ENCODE measurements at regions not wholly inside any gene's neighbourhood (a gene's known extent, or its start where the extent isn't known, plus 50 kb on each side); places are given as distances from the start of the nearest gene placed in this dataset.

GRCh38 chr11:97367406-97368083 lies 977.7 kb downstream of the JRKL start:
- peaks cover 14% of the 10 kb centered on the region for H3K4me1 ChIP-seq (ENCODE audit: insufficient read depth, low read length, poor library complexity, severe bottlenecking)
- no peaks in the 10 kb centered on the region for H3K36me3 ChIP-seq (ENCODE audit: insufficient read depth, low read length, poor library complexity, severe bottlenecking)
- no peak for DNase-seq (ENCODE audit: low spot score)
- H3K9me3 ChIP-seq (ENCODE audit: low read depth, low read length, poor library complexity, severe bottlenecking): no peaks in the 10 kb centered on the region
- no peak overlapping the region for H3K4me3 ChIP-seq (ENCODE audit: low read depth, low read length, poor library complexity, severe bottlenecking)
- no peak for TF ChIP-seq EZH2 (IDR thresholded peaks at IDR 0.05; ENCODE audit: borderline replicate concordance, low read depth, low read length, poor library complexity, severe bottlenecking)
- no peak overlapping the region for H3K27ac ChIP-seq (ENCODE audit: low read depth, low read length, poor library complexity, severe bottlenecking)
- intact Hi-C loops (cut with micrococcal nuclease; ENCODE audit: unreplicated experiment): no loop called here
- POLR2A ChIA-PET (ENCODE audit: low non-redundant PET): no interaction called here
- H3K27me3 ChIP-seq (replicated peaks; ENCODE audit: insufficient read depth, low read depth, low read length, poor library complexity): no peaks in the 10 kb centered on the region
- CTCF ChIA-PET: no interaction called here
- BruUV-seq (replicated peaks): no TSS peak

- Histone ChIP-seq H3K9me3 (ENCODE audit: low read depth, low read length, poor library complexity, severe bottlenecking) (no peaks in the 10 kb centered on the region), H3K27ac (ENCODE audit: low read depth, low read length, poor library complexity, severe bottlenecking) (no peak overlapping the region), H3K27me3 (replicated peaks; ENCODE audit: insufficient read depth, low read depth, low read length, poor library complexity) (no peaks in the 10 kb centered on the region), H3K4me3 (ENCODE audit: low read depth, low read length, poor library complexity, severe bottlenecking) (no peak overlapping the region), H3K36me3 (ENCODE audit: insufficient read depth, low read length, poor library complexity, severe bottlenecking) (no peaks in the 10 kb centered on the region), H3K4me1 (ENCODE audit: insufficient read depth, low read length, poor library complexity, severe bottlenecking) (no peaks in the 10 kb centered on the region)
- intact Hi-C loops (cut with micrococcal nuclease; ENCODE audit: unreplicated experiment): no loop called here
- ChIA-PET POLR2A (ENCODE audit: low non-redundant PET) (no interaction called here), CTCF (no interaction called here)
- no TSS peak for BruUV-seq (replicated peaks)
- no peak for TF ChIP-seq CTCF (conservative IDR thresholded peaks at IDR 0.05; ENCODE audit: low read depth, low read length)
- TF ChIP-seq EZH2 (IDR thresholded peaks at IDR 0.05; ENCODE audit: borderline replicate concordance, low read depth, low read length, poor library complexity, severe bottlenecking): no peak
- no peak for DNase-seq (ENCODE audit: low spot score)
Measured at GRCh38 chr11:97389270-97389669, 999.5 kb downstream of the JRKL start.

- POLR2A ChIA-PET (ENCODE audit: low non-redundant PET): no interaction called here
- H3K4me3 ChIP-seq (ENCODE audit: low read depth, low read length, poor library complexity, severe bottlenecking): no peak overlapping the region
- TF ChIP-seq CTCF (conservative IDR thresholded peaks at IDR 0.05; ENCODE audit: low read depth, low read length) (no peak), EZH2 (IDR thresholded peaks at IDR 0.05; ENCODE audit: borderline replicate concordance, low read depth, low read length, poor library complexity, severe bottlenecking) (no peak)
- intact Hi-C loops (cut with micrococcal nuclease; ENCODE audit: unreplicated experiment): no loop called here
- no peaks in the 10 kb centered on the region for H3K27me3 ChIP-seq (replicated peaks; ENCODE audit: insufficient read depth, low read depth, low read length, poor library complexity)
- no peaks in the 10 kb centered on the region for H3K9me3 ChIP-seq (ENCODE audit: low read depth, low read length, poor library complexity, severe bottlenecking)
- H3K36me3 ChIP-seq (ENCODE audit: insufficient read depth, low read length, poor library complexity, severe bottlenecking): no peaks in the 10 kb centered on the region
- BruUV-seq (replicated peaks): no TSS peak
- no peak for DNase-seq (ENCODE audit: low spot score)
- H3K27ac ChIP-seq (ENCODE audit: low read depth, low read length, poor library complexity, severe bottlenecking): no peak overlapping the region
- no peaks in the 10 kb centered on the region for H3K4me1 ChIP-seq (ENCODE audit: insufficient read depth, low read length, poor library complexity, severe bottlenecking)
- CTCF ChIA-PET: no interaction called here
Measured at GRCh38 chr11:97398246-97398645, 1008.4 kb downstream of the JRKL start.

- POLR2A ChIA-PET (ENCODE audit: low non-redundant PET): no interaction called here
Measured at GRCh38 chr11:97409141-97409540, 1019.3 kb downstream of the JRKL start.

More at GRCh38 chr11:97409141-97409540, 1019.3 kb downstream of the JRKL start:
- TF ChIP-seq EZH2 (IDR thresholded peaks at IDR 0.05; ENCODE audit: borderline replicate concordance, low read depth, low read length, poor library complexity, severe bottlenecking) (no peak), CTCF (conservative IDR thresholded peaks at IDR 0.05; ENCODE audit: low read depth, low read length) (no peak)
- intact Hi-C loops (cut with micrococcal nuclease; ENCODE audit: unreplicated experiment): no loop called here
- H3K36me3 ChIP-seq (ENCODE audit: insufficient read depth, low read length, poor library complexity, severe bottlenecking): no peaks in the 10 kb centered on the region
- no peaks in the 10 kb centered on the region for H3K4me1 ChIP-seq (ENCODE audit: insufficient read depth, low read length, poor library complexity, severe bottlenecking)
- CTCF ChIA-PET: no interaction called here
- no peak for DNase-seq (ENCODE audit: low spot score)
- no TSS peak for BruUV-seq (replicated peaks)
- peaks cover 9% of the 10 kb centered on the region for H3K9me3 ChIP-seq (ENCODE audit: low read depth, low read length, poor library complexity, severe bottlenecking)
- no peak overlapping the region for H3K4me3 ChIP-seq (ENCODE audit: low read depth, low read length, poor library complexity, severe bottlenecking)
- H3K27ac ChIP-seq (ENCODE audit: low read depth, low read length, poor library complexity, severe bottlenecking): no peak overlapping the region
- H3K27me3 ChIP-seq (replicated peaks; ENCODE audit: insufficient read depth, low read depth, low read length, poor library complexity): no peaks in the 10 kb centered on the region

Measured in A673 (cell line).